AG04450 (cell line): ENCODE measurements at regions not wholly inside any gene's neighbourhood (a gene's known extent, or its start where the extent isn't known, plus 50 kb on each side); places are given as distances from the start of the nearest gene placed in this dataset.
"Not testable (repeated sequence)": the region's sequence is repeated elsewhere in the genome, so short reads cannot be mapped to it uniquely, and the experiment has no call there.

Experiments
- CTCF ChIA-PET: fragments of 300-600, 350-600 bp; formaldehyde crosslinking; extraction: SDS; loops from one replicate; lab custom pipeline; 2022; ENCODE audit warnings: antibody characterized with exemption, inconsistent platforms; lab: Charles Lee
- POLR2A ChIA-PET: fragments of 350-600 bp; formaldehyde crosslinking; extraction: SDS; loops from one replicate; lab custom pipeline; 2021; ENCODE audit warnings: antibody characterized with exemption, inconsistent platforms; lab: Yijun Ruan, JAX
- DNase-seq: peaks from one replicate; pipeline ENCODE4 v3.0.0-alpha.2; 2011; ENCODE audit warnings: low read depth, low spot score
- H3K27ac ChIP-seq: one replicate; pipeline ENCODE4 v1.5.1; 2012; ENCODE audit warnings: low read depth, low read length, control low read depth
- H3K27me3 ChIP-seq: one replicate; pipeline ENCODE4 v1.6.0; 2012; ENCODE audit warnings: low read length; ENCODE audit not compliant: control insufficient read depth, insufficient read depth
- H3K4me3 ChIP-seq: 2 replicates; pipeline ENCODE4 v1.5.1; 2011; ENCODE audit warnings: mild to moderate bottlenecking, low read depth, low read length, control low read depth
- H3K9me3 ChIP-seq: 2 replicates; pipeline ENCODE4 v1.5.1; 2012; ENCODE audit warnings: low read length; ENCODE audit not compliant: control insufficient read depth, insufficient read depth
- CTCF ChIP-seq: IDR thresholded peaks from 2 replicates; pipeline ENCODE4 v1.5.1; 2011; ENCODE audit warnings: low read depth, low read length, control low read depth, inconsistent platforms

GRCh38 chr3:70612920-70613319 lies 300.5 kb upstream of the MDFIC2 start:
- POLR2A ChIA-PET, result no interaction called here

GRCh38 chr3:70611667-70612277 lies 299.3 kb upstream of the MDFIC2 start:
- CTCF ChIA-PET, H3K9me3 ChIP-seq, POLR2A ChIA-PET, H3K27ac ChIP-seq, DNase-seq, H3K27me3 ChIP-seq, H3K4me3 ChIP-seq: not testable (repeated sequence)

More at GRCh38 chr3:70612920-70613319, 300.5 kb upstream of the MDFIC2 start:
- TF ChIP-seq CTCF, result no peak
- Histone ChIP-seq H3K27me3 (no peaks in the 10 kb centered on the region), H3K4me3 (no peak overlapping the region), H3K27ac (no peak overlapping the region), H3K9me3 (peaks cover 4% of the 10 kb centered on the region; the same call in 1 of the 2 replicates)
- DNase-seq, result no peak
- CTCF ChIA-PET, result no interaction called here

- CTCF ChIA-PET, result no interaction called here
- POLR2A ChIA-PET, result no interaction called here
- no peak for TF ChIP-seq CTCF
- no peaks in the 10 kb centered on the region for H3K27me3 ChIP-seq
- H3K27ac ChIP-seq, result no peak overlapping the region
- no peak overlapping the region for H3K4me3 ChIP-seq
- peaks cover 4% of the 10 kb centered on the region; the same call in 1 of the 2 replicates for H3K9me3 ChIP-seq
- DNase-seq, result no peak
Observed at GRCh38 chr3:70608434-70608833, 296.0 kb upstream of the MDFIC2 start.

GRCh38 chr3:70607469-70607868 lies 295.0 kb upstream of the MDFIC2 start:
- Histone ChIP-seq H3K27ac (no peak overlapping the region), H3K9me3 (peaks cover 4% of the 10 kb centered on the region; the same call in 1 of the 2 replicates), H3K27me3 (no peaks in the 10 kb centered on the region), H3K4me3 (no peak overlapping the region)
- ChIA-PET POLR2A (no interaction called here), CTCF (no interaction called here)
- TF ChIP-seq CTCF, result no peak
- no peak for DNase-seq

GRCh38 chr3:70606018-70606417 lies 293.6 kb upstream of the MDFIC2 start:
- no peak for TF ChIP-seq CTCF
- DNase-seq, result no peak
- no peaks in the 10 kb centered on the region for H3K9me3 ChIP-seq
- POLR2A ChIA-PET, result no interaction called here
- no peaks in the 10 kb centered on the region for H3K27me3 ChIP-seq
- no peak overlapping the region for H3K4me3 ChIP-seq
- CTCF ChIA-PET, result no interaction called here
- no peak overlapping the region for H3K27ac ChIP-seq
